ENCODE measurements at regions not wholly inside any gene's neighbourhood (a gene's known extent, or its start where the extent isn't known, plus 50 kb on each side); places are given as distances from the start of the nearest gene placed in this dataset.
"Not testable (repeated sequence)": the region's sequence is repeated elsewhere in the genome, so short reads cannot be mapped to it uniquely, and the experiment has no call there.

DNA sequence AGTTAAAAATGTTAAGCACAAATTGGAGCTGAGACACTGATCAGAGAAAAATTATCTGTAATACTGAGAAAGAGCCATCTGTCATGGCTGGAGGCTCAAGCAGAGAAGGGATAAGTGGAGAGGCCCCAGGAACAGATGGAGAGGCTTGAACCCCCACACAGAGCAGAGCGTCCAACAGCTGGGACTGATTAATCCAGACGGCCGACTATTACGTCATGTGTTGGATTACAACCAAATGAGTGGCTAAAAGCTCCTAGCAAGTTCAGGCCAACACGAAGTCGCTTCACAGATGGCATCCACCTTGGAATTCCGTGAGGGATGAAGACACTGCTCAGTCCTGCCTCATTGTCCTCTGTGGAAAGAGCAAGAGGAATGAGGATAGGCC is 57.7 kb upstream of the ATXN3L start:
- H3F3A ChIP-seq (ENCODE audit: insufficient read depth): peaks cover 48% of the 10 kb centered on the region
- no peaks in the 10 kb centered on the region for H4K20me1 ChIP-seq (ENCODE audit: insufficient read depth)
- no peaks in the 10 kb centered on the region for H3K9me2 ChIP-seq (ENCODE audit: insufficient read depth)
- H3K4me3 ChIP-seq: peak overlapping the region; percentile 32; the same call in 1 of the 2 replicates
- peaks cover 60% of the 10 kb centered on the region for H3K4me1 ChIP-seq (ENCODE audit: insufficient read depth)
- peak overlapping the region; percentile 59 for H3K4me2 ChIP-seq (ENCODE audit: unreplicated experiment)
- H3K36me3 ChIP-seq (ENCODE audit: low read depth): no peaks in the 10 kb centered on the region
- TF ChIP-seq EZH2 (IDR thresholded peaks at IDR 0.05; ENCODE audit: insufficient read depth, poor library complexity, severe bottlenecking): no peak
- TF ChIP-seq EZH2phosphoT487 (IDR thresholded peaks at IDR 0.05; ENCODE audit: insufficient read depth, low read depth): no peak
- peak overlapping the region; percentile 77 for H3K9ac ChIP-seq
- H3K27me3 ChIP-seq (replicated peaks; ENCODE audit: insufficient read depth): no peaks in the 10 kb centered on the region
- no peak overlapping the region for H2AFZ ChIP-seq
- H3K79me2 ChIP-seq (ENCODE audit: insufficient read depth): no peaks in the 10 kb centered on the region
- peak; percentile 69 for DNase-seq
- peak overlapping the region; percentile 98 for H3K27ac ChIP-seq
- WGBS, 2 experiments (ENCODE audit: low coverage in 1 of 2, low lambda C conversion rate in 2 of 2, missing lambda C conversion rate in 2 of 2): 18 to 21% methylated on average over 4 to 7 of the region's 7 CpGs
- in situ Hi-C loops (cut with MboI): no loop called here
- no peaks in the 10 kb centered on the region for H3K9me3 ChIP-seq (ENCODE audit: low read depth)

DNA sequence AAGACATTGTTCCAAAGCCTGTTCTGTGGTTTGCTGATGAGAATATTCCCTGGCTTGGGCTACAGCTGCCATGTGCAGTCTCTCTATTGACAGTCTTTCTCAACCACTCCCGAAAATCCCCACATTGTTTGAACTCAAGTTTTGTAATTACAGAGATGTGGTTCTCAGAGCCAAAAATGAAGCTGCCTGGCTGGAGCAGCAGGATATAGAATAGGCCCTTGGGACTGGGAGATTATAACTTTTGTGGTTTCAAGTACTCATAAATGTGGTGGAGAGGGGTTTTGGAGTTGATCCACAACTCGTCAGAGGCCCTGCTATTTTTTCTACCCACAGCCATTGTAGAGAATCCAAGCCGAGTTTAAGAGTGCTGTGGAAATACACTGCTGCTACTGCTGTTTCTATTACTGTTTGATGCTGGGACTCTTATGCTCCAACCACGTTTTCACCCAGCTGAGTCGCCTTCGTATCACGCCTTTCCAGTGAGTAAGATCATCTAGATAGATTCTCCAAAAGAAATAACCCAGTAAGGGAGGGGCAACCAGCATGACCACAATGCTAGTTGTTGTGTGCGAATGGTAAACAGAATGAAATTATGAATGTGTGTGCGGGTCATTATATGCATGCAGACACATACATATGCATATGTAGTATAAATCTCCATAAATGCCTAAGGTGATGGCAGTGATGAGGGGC is 57.1 kb upstream of the ATXN3L start:
- TF ChIP-seq EZH2phosphoT487 (IDR thresholded peaks at IDR 0.05; ENCODE audit: insufficient read depth, low read depth): 0 out of 2 replicates have a peak, but pooled peaks have one; percentile 60
- no peak for TF ChIP-seq EZH2 (IDR thresholded peaks at IDR 0.05; ENCODE audit: insufficient read depth, poor library complexity, severe bottlenecking)
- no peak overlapping the region for H2AFZ ChIP-seq
- H3K9ac ChIP-seq: peak overlapping the region; percentile 77

DNA sequence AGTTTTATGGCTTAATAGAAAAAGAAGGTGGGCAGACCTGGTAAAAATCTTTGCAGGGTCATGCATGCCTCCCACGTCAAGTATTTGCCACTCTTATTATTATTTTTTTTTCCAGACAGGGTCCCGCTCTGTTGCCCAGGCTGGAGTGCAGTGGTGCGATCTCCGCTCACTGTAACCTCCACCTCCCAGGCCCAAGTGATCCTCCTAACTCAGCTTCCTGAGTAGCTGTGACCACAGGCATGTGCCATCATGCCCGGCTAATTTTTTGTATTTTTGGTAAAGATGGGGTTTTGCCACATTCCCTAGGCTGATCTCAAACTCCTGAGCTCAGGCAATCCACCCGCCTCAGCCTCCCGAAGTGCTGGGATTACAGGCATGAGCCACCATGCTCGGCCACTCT is 55.7 kb upstream of the ATXN3L start:
- H3K9me3 ChIP-seq (ENCODE audit: low read depth); H3K36me3 ChIP-seq (ENCODE audit: low read depth); H3K4me3 ChIP-seq; H3K27me3 ChIP-seq (replicated peaks; ENCODE audit: insufficient read depth); H3K9me2 ChIP-seq (ENCODE audit: insufficient read depth); H4K20me1 ChIP-seq (ENCODE audit: insufficient read depth); H2AFZ ChIP-seq; H3K9ac ChIP-seq; in situ Hi-C loops (cut with MboI); H3K4me2 ChIP-seq (ENCODE audit: unreplicated experiment); H3K79me2 ChIP-seq (ENCODE audit: insufficient read depth); DNase-seq: not testable (repeated sequence)
- peak overlapping the region; percentile 98; the same call in 1 of the 2 replicates for H3K27ac ChIP-seq
- WGBS, 2 experiments (ENCODE audit: low coverage in 1 of 2, low lambda C conversion rate in 2 of 2, missing lambda C conversion rate in 2 of 2): 97 to 98% methylated on average over 8 of the region's 8 CpGs
- H3K4me1 ChIP-seq (ENCODE audit: insufficient read depth): peaks cover 58% of the 10 kb centered on the region
- H3F3A ChIP-seq (ENCODE audit: insufficient read depth): peaks cover 40% of the 10 kb centered on the region

More for the DNA sequence above, 57.1 kb upstream of the ATXN3L start:
- no peaks in the 10 kb centered on the region for H3K36me3 ChIP-seq (ENCODE audit: low read depth)
- H3K79me2 ChIP-seq (ENCODE audit: insufficient read depth): no peaks in the 10 kb centered on the region
- DNase-seq: peak; percentile 85
- in situ Hi-C loops (cut with MboI): no loop called here
- no peaks in the 10 kb centered on the region for H3K27me3 ChIP-seq (replicated peaks; ENCODE audit: insufficient read depth)
- H3K4me1 ChIP-seq (ENCODE audit: insufficient read depth): peaks cover 60% of the 10 kb centered on the region
- H4K20me1 ChIP-seq (ENCODE audit: insufficient read depth): no peaks in the 10 kb centered on the region
- H3K9me3 ChIP-seq (ENCODE audit: low read depth): no peaks in the 10 kb centered on the region
- H3K27ac ChIP-seq: peak overlapping the region; percentile 98
- peak overlapping the region; percentile 32; the same call in 1 of the 2 replicates for H3K4me3 ChIP-seq
- WGBS, 2 experiments (ENCODE audit: low coverage in 1 of 2, low lambda C conversion rate in 2 of 2, missing lambda C conversion rate in 2 of 2): 9 to 17% methylated on average over 8 to 9 of the region's 9 CpGs
- no peaks in the 10 kb centered on the region for H3K9me2 ChIP-seq (ENCODE audit: insufficient read depth)
- H3K4me2 ChIP-seq (ENCODE audit: unreplicated experiment): peak overlapping the region; percentile 59
- peaks cover 49% of the 10 kb centered on the region for H3F3A ChIP-seq (ENCODE audit: insufficient read depth)

DNA sequence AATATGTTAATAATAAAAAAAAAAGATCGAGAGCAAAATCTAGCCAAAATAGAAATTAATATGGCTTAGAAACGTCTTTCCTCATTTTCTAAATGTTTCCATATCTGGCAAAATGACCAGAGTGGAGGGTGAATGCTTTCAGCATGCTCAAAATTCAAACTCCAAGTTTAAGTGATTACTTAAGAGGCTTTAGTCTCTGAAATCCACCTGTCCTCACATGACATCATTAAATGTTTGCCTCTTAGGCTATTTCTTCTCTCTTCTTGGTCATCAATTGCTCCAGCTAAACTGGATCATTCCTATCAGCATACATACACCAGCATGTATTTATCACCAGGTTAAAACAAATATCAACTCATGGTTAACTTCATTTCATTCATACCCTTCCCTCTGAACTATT is 54.5 kb upstream of the ATXN3L start:
- Histone ChIP-seq H2AFZ (no peak overlapping the region), H3K36me3 (ENCODE audit: low read depth) (no peaks in the 10 kb centered on the region), H3K27me3 (replicated peaks; ENCODE audit: insufficient read depth) (no peaks in the 10 kb centered on the region), H3K4me2 (ENCODE audit: unreplicated experiment) (no peak overlapping the region), H4K20me1 (ENCODE audit: insufficient read depth) (no peaks in the 10 kb centered on the region), H3K4me3 (no peak overlapping the region), H3K27ac (peak overlapping the region; percentile 96), H3K9me3 (ENCODE audit: low read depth) (no peaks in the 10 kb centered on the region), H3K79me2 (ENCODE audit: insufficient read depth) (no peaks in the 10 kb centered on the region), H3F3A (ENCODE audit: insufficient read depth) (peaks cover 38% of the 10 kb centered on the region), H3K9me2 (ENCODE audit: insufficient read depth) (no peaks in the 10 kb centered on the region), H3K4me1 (ENCODE audit: insufficient read depth) (peaks cover 48% of the 10 kb centered on the region), H3K9ac (peak overlapping the region; percentile 55)
- in situ Hi-C loops (cut with MboI): no loop called here
- 13 to 15% methylated on average over 2 of the region's 2 CpGs for WGBS, 2 experiments (ENCODE audit: low coverage in 1 of 2, low lambda C conversion rate in 2 of 2, missing lambda C conversion rate in 2 of 2)
- peak; percentile 6 for DNase-seq
- no peak for TF ChIP-seq EZH2phosphoT487 (IDR thresholded peaks at IDR 0.05; ENCODE audit: insufficient read depth, low read depth)
- TF ChIP-seq EZH2 (IDR thresholded peaks at IDR 0.05; ENCODE audit: insufficient read depth, poor library complexity, severe bottlenecking): no peak

Measured in GM23248 (cell line).